ENCODE measurements at regions not wholly inside any gene's neighbourhood (a gene's known extent, or its start where the extent isn't known, plus 50 kb on each side); places are given as distances from the start of the nearest gene placed in this dataset.

DNA sequence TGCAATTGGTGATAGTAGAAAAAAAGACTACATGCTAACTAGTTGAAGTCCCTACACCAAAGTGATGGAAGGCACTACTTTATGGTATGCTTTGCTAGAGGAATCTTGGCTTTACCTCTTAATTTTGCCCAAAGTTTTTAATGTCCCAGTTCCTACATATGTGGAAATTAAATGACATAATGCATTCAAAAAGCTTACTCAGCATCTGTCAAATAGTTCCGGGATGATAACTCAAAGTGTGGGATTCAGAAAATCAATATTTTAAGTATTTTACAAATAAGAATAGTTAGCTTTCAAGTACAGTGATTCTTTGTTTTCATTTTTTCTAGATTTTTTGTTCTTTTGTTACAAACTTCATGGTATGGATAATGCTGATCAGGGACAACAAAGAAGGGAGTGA lies 211.6 kb downstream of the PCDH20 start:
- Mint-ChIP-seq H3K36me3 (ENCODE audit: low read depth) (no peaks in the 10 kb centered on the region), H3K27me3 (no peaks in the 10 kb centered on the region), H3K9me3 (peaks cover 5% of the 10 kb centered on the region), H3K27ac (no peak overlapping the region), H3K4me1 (ENCODE audit: low read depth) (no peaks in the 10 kb centered on the region), H3K4me3 (no peak overlapping the region)
- H3K9me3 ChIP-seq (ENCODE audit: control insufficient read depth in 1 of 2, insufficient read depth in 1 of 2, low read length in 2 of 2) = no peaks in the 10 kb centered on the region
- no peaks in the 10 kb centered on the region for H3K36me3 ChIP-seq (ENCODE audit: insufficient read depth, low read length)
- POLR2A ChIA-PET = no interaction called here
- CTCF ChIA-PET = no interaction called here
- intact Hi-C loops (cut with DNase I, micrococcal nuclease) = no loop called here
- no peaks in the 10 kb centered on the region for H3K4me1 ChIP-seq (ENCODE audit: insufficient read depth, low read length)
- no peaks in the 10 kb centered on the region for H3K27me3 ChIP-seq (ENCODE audit: control insufficient read depth in 1 of 2, insufficient read depth in 2 of 2, low read length in 2 of 2)
- TF ChIP-seq, protein P1, sequence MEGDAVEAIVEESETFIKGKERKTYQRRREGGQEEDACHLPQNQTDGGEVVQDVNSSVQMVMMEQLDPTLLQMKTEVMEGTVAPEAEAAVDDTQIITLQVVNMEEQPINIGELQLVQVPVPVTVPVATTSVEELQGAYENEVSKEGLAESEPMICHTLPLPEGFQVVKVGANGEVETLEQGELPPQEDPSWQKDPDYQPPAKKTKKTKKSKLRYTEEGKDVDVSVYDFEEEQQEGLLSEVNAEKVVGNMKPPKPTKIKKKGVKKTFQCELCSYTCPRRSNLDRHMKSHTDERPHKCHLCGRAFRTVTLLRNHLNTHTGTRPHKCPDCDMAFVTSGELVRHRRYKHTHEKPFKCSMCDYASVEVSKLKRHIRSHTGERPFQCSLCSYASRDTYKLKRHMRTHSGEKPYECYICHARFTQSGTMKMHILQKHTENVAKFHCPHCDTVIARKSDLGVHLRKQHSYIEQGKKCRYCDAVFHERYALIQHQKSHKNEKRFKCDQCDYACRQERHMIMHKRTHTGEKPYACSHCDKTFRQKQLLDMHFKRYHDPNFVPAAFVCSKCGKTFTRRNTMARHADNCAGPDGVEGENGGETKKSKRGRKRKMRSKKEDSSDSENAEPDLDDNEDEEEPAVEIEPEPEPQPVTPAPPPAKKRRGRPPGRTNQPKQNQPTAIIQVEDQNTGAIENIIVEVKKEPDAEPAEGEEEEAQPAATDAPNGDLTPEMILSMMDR (IDR thresholded peaks at IDR 0.05) = no peak
- no peak overlapping the region for H3K4me3 ChIP-seq (ENCODE audit: low read length)
- no peak for ATAC-seq (ENCODE audit: poor library complexity)
- no peak for DNase-seq
- no peak overlapping the region for H3K27ac ChIP-seq (ENCODE audit: low read depth in 1 of 2, low read length in 2 of 2)

GRCh38 chr13:61202042-61202441 lies 213.6 kb downstream of the PCDH20 start:
- no peaks in the 10 kb centered on the region for H3K4me1 Mint-ChIP-seq (ENCODE audit: low read depth)

DNA sequence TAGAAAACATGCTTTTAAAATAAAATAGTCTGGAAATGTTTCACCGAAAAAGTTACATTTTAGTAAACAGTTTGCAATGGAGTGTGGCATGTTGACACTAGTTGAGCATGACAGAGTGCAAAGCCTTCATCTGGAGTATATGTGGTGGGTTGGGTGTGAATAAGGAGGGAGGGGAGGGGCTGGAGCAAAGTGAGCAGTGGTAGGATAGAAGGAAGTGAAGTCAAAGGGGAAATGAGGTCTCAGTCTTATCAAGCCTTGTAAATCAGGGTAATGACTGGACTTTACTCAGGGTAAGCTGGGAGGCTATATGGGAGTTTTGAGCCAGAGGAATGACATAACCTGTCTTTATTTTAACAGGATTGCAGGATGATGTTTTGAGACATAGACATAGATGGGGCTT lies 222.8 kb downstream of the PCDH20 start:
- H3K27ac ChIP-seq (ENCODE audit: low read depth in 1 of 2, low read length in 2 of 2) = no peak overlapping the region
- H3K4me1 ChIP-seq (ENCODE audit: insufficient read depth, low read length) = no peaks in the 10 kb centered on the region
- DNase-seq (no peak), ATAC-seq (ENCODE audit: poor library complexity) (no peak)
- no peaks in the 10 kb centered on the region for H3K36me3 ChIP-seq (ENCODE audit: insufficient read depth, low read length)
- H3K27me3 Mint-ChIP-seq = no peaks in the 10 kb centered on the region
- no peak overlapping the region for H3K4me3 ChIP-seq (ENCODE audit: low read length)
- no peak overlapping the region for H3K27ac Mint-ChIP-seq
- H3K4me1 Mint-ChIP-seq (ENCODE audit: low read depth) = no peaks in the 10 kb centered on the region
- intact Hi-C loops (cut with DNase I, micrococcal nuclease) = no loop called here
- H3K9me3 Mint-ChIP-seq = peaks cover 4% of the 10 kb centered on the region
- no peak overlapping the region for H3K4me3 Mint-ChIP-seq
- H3K27me3 ChIP-seq (ENCODE audit: control insufficient read depth in 1 of 2, insufficient read depth in 2 of 2, low read length in 2 of 2) = no peaks in the 10 kb centered on the region
- TF ChIP-seq, protein P1 (IDR thresholded peaks at IDR 0.05) = no peak
- H3K36me3 Mint-ChIP-seq (ENCODE audit: low read depth) = no peaks in the 10 kb centered on the region
- ChIA-PET CTCF (no interaction called here), POLR2A (no interaction called here)
- H3K9me3 ChIP-seq (ENCODE audit: control insufficient read depth in 1 of 2, insufficient read depth in 1 of 2, low read length in 2 of 2) = peaks cover 0 to 2% of the 10 kb centered on the region in 2 experiments

More at GRCh38 chr13:61202042-61202441, 213.6 kb downstream of the PCDH20 start:
- no peaks in the 10 kb centered on the region for H3K36me3 Mint-ChIP-seq (ENCODE audit: low read depth)
- Histone ChIP-seq H3K27me3 (ENCODE audit: control insufficient read depth in 1 of 2, insufficient read depth in 2 of 2, low read length in 2 of 2) (no peaks in the 10 kb centered on the region), H3K36me3 (ENCODE audit: insufficient read depth, low read length) (no peaks in the 10 kb centered on the region), H3K27ac (ENCODE audit: low read depth in 1 of 2, low read length in 2 of 2) (no peak overlapping the region), H3K4me3 (ENCODE audit: low read length) (no peak overlapping the region), H3K4me1 (ENCODE audit: insufficient read depth, low read length) (no peaks in the 10 kb centered on the region), H3K9me3 (ENCODE audit: control insufficient read depth in 1 of 2, insufficient read depth in 1 of 2, low read length in 2 of 2) (no peaks in the 10 kb centered on the region)
- CTCF ChIA-PET = no interaction called here
- H3K4me3 Mint-ChIP-seq = no peak overlapping the region
- H3K9me3 Mint-ChIP-seq = peaks cover 5% of the 10 kb centered on the region
- no peak overlapping the region for H3K27ac Mint-ChIP-seq
- DNase-seq (no peak), ATAC-seq (ENCODE audit: poor library complexity) (no peak)
- POLR2A ChIA-PET = no interaction called here
- TF ChIP-seq, protein P1 (IDR thresholded peaks at IDR 0.05) = no peak
- intact Hi-C loops (cut with DNase I, micrococcal nuclease) = no loop called here
- no peaks in the 10 kb centered on the region for H3K27me3 Mint-ChIP-seq
